SU-DHL-6 (cell line): ENCODE measurements at regions not wholly inside any gene's neighbourhood (a gene's known extent, or its start where the extent isn't known, plus 50 kb on each side); places are given as distances from the start of the nearest gene placed in this dataset.

ENCODE experiments used
- EZH2phosphoT487 ChIP-seq: fragments of 200-600 bp; sonication (generic), shearing (Covaris generic); conservative IDR thresholded peaks from 2 replicates; pipeline ENCODE4 v1.6.1; 2018; ENCODE audit warnings: mild to moderate bottlenecking, antibody characterized with exemption, low read length, moderate library complexity, mixed read lengths
- TF ChIP-seq, protein P1 (sequence below): fragments of 200-600 bp; sonication (generic); IDR thresholded peaks from one replicate; pipeline ENCODE4 v1.5.1; 2017; ENCODE audit warnings: antibody characterized with exemption, mild to moderate bottlenecking, low read length, moderate library complexity; ENCODE audit not compliant: insufficient read depth, poor library complexity, severe bottlenecking

DNA sequence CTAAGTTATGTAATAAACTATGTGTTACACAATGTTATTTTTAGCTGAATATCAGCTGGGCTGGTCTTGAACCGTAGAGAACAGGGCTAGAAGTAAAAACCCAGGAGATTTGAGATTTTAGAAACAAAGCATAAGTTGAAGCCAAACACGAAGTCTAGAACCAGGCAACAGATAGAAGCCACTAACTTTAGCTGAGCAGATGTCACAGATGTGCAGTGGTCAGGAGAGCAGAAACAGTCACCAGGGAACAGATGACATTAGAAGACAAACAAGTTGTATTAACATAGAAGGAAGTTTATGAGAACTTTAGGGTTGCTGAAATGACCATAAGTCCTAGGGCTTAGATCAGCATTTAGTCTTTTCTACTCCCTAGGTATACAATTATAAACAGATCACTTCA is 731.0 kb downstream of the ZNF385D start:
- TF ChIP-seq, protein P1, sequence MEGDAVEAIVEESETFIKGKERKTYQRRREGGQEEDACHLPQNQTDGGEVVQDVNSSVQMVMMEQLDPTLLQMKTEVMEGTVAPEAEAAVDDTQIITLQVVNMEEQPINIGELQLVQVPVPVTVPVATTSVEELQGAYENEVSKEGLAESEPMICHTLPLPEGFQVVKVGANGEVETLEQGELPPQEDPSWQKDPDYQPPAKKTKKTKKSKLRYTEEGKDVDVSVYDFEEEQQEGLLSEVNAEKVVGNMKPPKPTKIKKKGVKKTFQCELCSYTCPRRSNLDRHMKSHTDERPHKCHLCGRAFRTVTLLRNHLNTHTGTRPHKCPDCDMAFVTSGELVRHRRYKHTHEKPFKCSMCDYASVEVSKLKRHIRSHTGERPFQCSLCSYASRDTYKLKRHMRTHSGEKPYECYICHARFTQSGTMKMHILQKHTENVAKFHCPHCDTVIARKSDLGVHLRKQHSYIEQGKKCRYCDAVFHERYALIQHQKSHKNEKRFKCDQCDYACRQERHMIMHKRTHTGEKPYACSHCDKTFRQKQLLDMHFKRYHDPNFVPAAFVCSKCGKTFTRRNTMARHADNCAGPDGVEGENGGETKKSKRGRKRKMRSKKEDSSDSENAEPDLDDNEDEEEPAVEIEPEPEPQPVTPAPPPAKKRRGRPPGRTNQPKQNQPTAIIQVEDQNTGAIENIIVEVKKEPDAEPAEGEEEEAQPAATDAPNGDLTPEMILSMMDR, result no peak
- TF ChIP-seq EZH2phosphoT487, result no peak
